22Rv1 (cell line): ENCODE measurements at regions not wholly inside any gene's neighbourhood (a gene's known extent, or its start where the extent isn't known, plus 50 kb on each side); places are given as distances from the start of the nearest gene placed in this dataset.

ENCODE experiments used
- CTCF ChIP-seq: fragments of 450-650 bp; IDR thresholded peaks from 2 replicates; pipeline ENCODE4 v1.5.1; 2017; ENCODE audit warnings: mild to moderate bottlenecking
- ZFX ChIP-seq: fragments of 450-650 bp; IDR thresholded peaks from 2 replicates; pipeline ENCODE4 v1.6.1; 2017; ENCODE audit warnings: antibody characterized with exemption, borderline replicate concordance

GRCh38 chr1:30325085-30325935 is 398.1 kb downstream of the MATN1 start:
- TF ChIP-seq CTCF = no peak
- TF ChIP-seq ZFX = no peak
